ENCODE measurements at regions not wholly inside any gene's neighbourhood (a gene's known extent, or its start where the extent isn't known, plus 50 kb on each side); places are given as distances from the start of the nearest gene placed in this dataset.

DNA sequence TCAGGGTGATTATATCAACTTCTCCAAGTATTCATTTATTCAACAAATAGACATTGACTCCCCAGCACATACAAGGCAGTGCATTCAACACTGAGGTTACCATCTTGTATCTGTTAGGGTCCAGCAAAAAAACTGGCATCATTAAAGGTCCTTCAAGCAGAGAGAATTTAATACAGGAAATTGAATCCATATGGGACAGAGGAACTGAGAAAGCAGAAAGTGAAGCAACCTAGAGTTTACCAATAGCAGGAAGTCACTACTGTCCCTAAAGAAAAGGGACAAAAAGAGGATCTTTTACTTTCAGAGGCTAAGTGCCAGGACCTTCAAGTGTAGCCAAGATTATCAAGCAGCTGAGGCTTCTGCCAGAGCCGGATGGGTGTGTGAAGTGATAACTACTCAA is 237.8 kb upstream of the TBX3 start:
- no peaks in the 10 kb centered on the region for H3K27me3 ChIP-seq
- H3K36me3 ChIP-seq: no peaks in the 10 kb centered on the region
- DNase-seq (ENCODE audit: low read depth in 1 of 2, low spot score in 1 of 2): no peak
- H3K27ac ChIP-seq: no peak overlapping the region
- TF ChIP-seq, protein P1, sequence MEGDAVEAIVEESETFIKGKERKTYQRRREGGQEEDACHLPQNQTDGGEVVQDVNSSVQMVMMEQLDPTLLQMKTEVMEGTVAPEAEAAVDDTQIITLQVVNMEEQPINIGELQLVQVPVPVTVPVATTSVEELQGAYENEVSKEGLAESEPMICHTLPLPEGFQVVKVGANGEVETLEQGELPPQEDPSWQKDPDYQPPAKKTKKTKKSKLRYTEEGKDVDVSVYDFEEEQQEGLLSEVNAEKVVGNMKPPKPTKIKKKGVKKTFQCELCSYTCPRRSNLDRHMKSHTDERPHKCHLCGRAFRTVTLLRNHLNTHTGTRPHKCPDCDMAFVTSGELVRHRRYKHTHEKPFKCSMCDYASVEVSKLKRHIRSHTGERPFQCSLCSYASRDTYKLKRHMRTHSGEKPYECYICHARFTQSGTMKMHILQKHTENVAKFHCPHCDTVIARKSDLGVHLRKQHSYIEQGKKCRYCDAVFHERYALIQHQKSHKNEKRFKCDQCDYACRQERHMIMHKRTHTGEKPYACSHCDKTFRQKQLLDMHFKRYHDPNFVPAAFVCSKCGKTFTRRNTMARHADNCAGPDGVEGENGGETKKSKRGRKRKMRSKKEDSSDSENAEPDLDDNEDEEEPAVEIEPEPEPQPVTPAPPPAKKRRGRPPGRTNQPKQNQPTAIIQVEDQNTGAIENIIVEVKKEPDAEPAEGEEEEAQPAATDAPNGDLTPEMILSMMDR (IDR thresholded peaks at IDR 0.05; ENCODE audit: low read depth, low read length): no peak
- peaks cover 5% of the 10 kb centered on the region for H3K4me1 ChIP-seq (ENCODE audit: low read depth)
- no peak overlapping the region for H3K4me3 ChIP-seq
- H3K9me3 ChIP-seq (ENCODE audit: low read depth): no peaks in the 10 kb centered on the region

DNA sequence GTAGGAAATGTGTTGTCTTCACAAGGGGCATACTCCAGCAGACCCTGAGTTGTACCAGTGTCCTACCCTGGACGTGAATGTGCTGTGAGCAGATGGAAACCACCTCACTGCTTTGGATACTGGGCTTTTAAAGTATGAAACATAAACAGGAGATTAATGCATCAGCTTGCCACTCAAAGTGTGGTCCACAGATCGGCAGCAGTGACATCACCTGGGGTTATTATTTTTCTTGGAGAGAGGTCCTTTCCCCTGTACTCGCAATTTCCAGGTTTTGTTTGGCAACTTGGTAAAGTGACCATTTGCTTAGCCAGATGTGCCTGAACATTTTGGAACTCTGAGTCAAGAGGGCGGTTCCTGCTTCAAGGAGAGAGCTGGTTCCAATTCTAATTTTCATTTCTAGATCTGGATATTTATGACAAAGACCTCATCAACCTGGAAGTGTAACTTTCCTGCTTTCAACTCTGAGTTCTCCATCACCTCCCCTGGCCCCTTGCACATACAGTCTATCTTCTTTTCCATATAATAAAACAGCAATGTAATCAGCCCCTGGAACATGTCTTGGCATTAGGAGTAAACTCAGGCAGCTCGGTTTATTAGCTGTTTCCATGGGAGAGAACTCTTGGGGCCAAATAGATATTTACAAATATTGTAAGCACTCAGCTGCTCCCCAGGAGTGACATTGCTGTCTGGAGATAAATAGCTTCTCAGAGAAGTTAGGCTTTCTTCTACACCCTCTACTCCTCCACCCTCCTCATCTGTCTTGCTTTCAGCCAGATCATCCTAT is 237.0 kb upstream of the TBX3 start:
- no peaks in the 10 kb centered on the region for H3K9me3 ChIP-seq (ENCODE audit: low read depth)
- H3K27ac ChIP-seq: no peak overlapping the region
- H3K27me3 ChIP-seq: no peaks in the 10 kb centered on the region
- peaks cover 5% of the 10 kb centered on the region for H3K4me1 ChIP-seq (ENCODE audit: low read depth)
- peak in 1 of 2 donors; percentile 33 for DNase-seq (ENCODE audit: low read depth in 1 of 2, low spot score in 1 of 2)
- H3K36me3 ChIP-seq: no peaks in the 10 kb centered on the region
- H3K4me3 ChIP-seq: no peak overlapping the region
- TF ChIP-seq, protein P1 (IDR thresholded peaks at IDR 0.05; ENCODE audit: low read depth, low read length): no peak

- H3K4me3 ChIP-seq: no peak overlapping the region
- TF ChIP-seq, protein P1 (IDR thresholded peaks at IDR 0.05; ENCODE audit: low read depth, low read length): no peak
- no peaks in the 10 kb centered on the region for H3K27me3 ChIP-seq
- no peaks in the 10 kb centered on the region for H3K36me3 ChIP-seq
- no peak overlapping the region for H3K27ac ChIP-seq
- H3K9me3 ChIP-seq (ENCODE audit: low read depth): no peaks in the 10 kb centered on the region
- peak in 1 of 2 donors; percentile 45 for DNase-seq (ENCODE audit: low read depth in 1 of 2, low spot score in 1 of 2)
- peaks cover 5% of the 10 kb centered on the region for H3K4me1 ChIP-seq (ENCODE audit: low read depth)
Observed at GRCh38 chr12:114919479-114919878, 235.5 kb upstream of the TBX3 start.

- TF ChIP-seq, protein P1 (IDR thresholded peaks at IDR 0.05; ENCODE audit: low read depth, low read length): no peak
- H3K4me1 ChIP-seq (ENCODE audit: low read depth): peaks cover 5% of the 10 kb centered on the region
- no peak overlapping the region for H3K4me3 ChIP-seq
- peak in 1 of 2 donors; percentile 22 for DNase-seq (ENCODE audit: low read depth in 1 of 2, low spot score in 1 of 2)
- no peak overlapping the region for H3K27ac ChIP-seq
- H3K27me3 ChIP-seq: no peaks in the 10 kb centered on the region
- H3K9me3 ChIP-seq (ENCODE audit: low read depth): no peaks in the 10 kb centered on the region
- no peaks in the 10 kb centered on the region for H3K36me3 ChIP-seq
Observed at GRCh38 chr12:114918535-114919233, 234.7 kb upstream of the TBX3 start.

DNA sequence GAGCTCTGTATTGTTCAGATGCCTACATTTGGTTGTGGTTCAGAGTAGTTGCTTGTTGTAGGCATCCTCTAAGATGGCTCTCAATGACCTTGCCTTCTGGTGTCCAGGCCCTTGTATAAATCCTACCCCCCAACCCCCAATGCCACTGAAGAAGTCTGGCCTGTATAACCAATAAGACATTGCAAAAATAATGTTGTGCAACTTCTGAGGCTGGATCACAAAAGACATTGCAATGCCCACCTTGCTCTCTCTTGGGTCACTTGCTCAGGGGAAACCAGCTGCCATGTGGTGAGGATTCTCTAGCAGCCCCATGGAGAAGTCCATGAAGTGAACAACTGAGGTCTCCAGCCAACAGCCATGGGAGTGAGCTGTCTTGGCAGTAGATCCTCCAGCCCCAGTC is 234.0 kb upstream of the TBX3 start:
- Histone ChIP-seq H3K4me1 (ENCODE audit: low read depth) (peaks cover 5% of the 10 kb centered on the region), H3K27ac (no peak overlapping the region), H3K4me3 (no peak overlapping the region), H3K9me3 (ENCODE audit: low read depth) (no peaks in the 10 kb centered on the region), H3K27me3 (no peaks in the 10 kb centered on the region), H3K36me3 (no peaks in the 10 kb centered on the region)
- TF ChIP-seq, protein P1 (IDR thresholded peaks at IDR 0.05; ENCODE audit: low read depth, low read length): no peak
- DNase-seq (ENCODE audit: low read depth in 1 of 2, low spot score in 1 of 2): no peak
